ENCODE measurements at regions not wholly inside any gene's neighbourhood (a gene's known extent, or its start where the extent isn't known, plus 50 kb on each side); places are given as distances from the start of the nearest gene placed in this dataset.

GRCh38 chr1:212545941-212546635, 62.5 kb upstream of the ATF3 start:
- H3K4me1 ChIP-seq: no peaks in the 10 kb centered on the region
- H3K9me3 ChIP-seq (ENCODE audit: control insufficient read depth, low read length): no peaks in the 10 kb centered on the region
- H3K9ac ChIP-seq: no peak overlapping the region
- H3K79me2 ChIP-seq: no peaks in the 10 kb centered on the region
- H3K4me3 ChIP-seq (ENCODE audit: low read depth, low read length): no peak overlapping the region
- H3K27me3 ChIP-seq (ENCODE audit: control insufficient read depth, insufficient read depth, low read length): no peaks in the 10 kb centered on the region
- H2AFZ ChIP-seq: no peak overlapping the region
- no peak overlapping the region for H3K27ac ChIP-seq
- H3K36me3 ChIP-seq (ENCODE audit: control insufficient read depth, insufficient read depth, low read length): no peaks in the 10 kb centered on the region
- no peak for TF ChIP-seq CTCF (IDR thresholded peaks at IDR 0.05)
- no peak overlapping the region for H3K4me2 ChIP-seq (ENCODE audit: low read length)

- Histone ChIP-seq H2AFZ (no peak overlapping the region), H3K36me3 (ENCODE audit: control insufficient read depth, insufficient read depth, low read length) (no peaks in the 10 kb centered on the region), H3K4me1 (no peaks in the 10 kb centered on the region), H3K27ac (no peak overlapping the region), H3K4me2 (ENCODE audit: low read length) (no peak overlapping the region), H3K27me3 (ENCODE audit: control insufficient read depth, insufficient read depth, low read length) (no peaks in the 10 kb centered on the region), H3K79me2 (no peaks in the 10 kb centered on the region), H3K9me3 (ENCODE audit: control insufficient read depth, low read length) (no peaks in the 10 kb centered on the region), H3K4me3 (ENCODE audit: low read depth, low read length) (no peak overlapping the region), H3K9ac (no peak overlapping the region)
- no peak for TF ChIP-seq CTCF (IDR thresholded peaks at IDR 0.05)
These were observed 59.0 kb upstream of the ATF3 start for GRCh38 chr1:212549503-212550017.

GRCh38 chr1:212551929-212552328, 56.6 kb upstream of the ATF3 start:
- Histone ChIP-seq H3K36me3 (ENCODE audit: control insufficient read depth, insufficient read depth, low read length) (no peaks in the 10 kb centered on the region), H3K4me3 (ENCODE audit: low read depth, low read length) (no peak overlapping the region), H3K4me1 (no peaks in the 10 kb centered on the region), H3K9ac (no peak overlapping the region), H3K4me2 (ENCODE audit: low read length) (no peak overlapping the region), H2AFZ (no peak overlapping the region), H3K27me3 (ENCODE audit: control insufficient read depth, insufficient read depth, low read length) (no peaks in the 10 kb centered on the region), H3K9me3 (ENCODE audit: control insufficient read depth, low read length) (no peaks in the 10 kb centered on the region), H3K79me2 (no peaks in the 10 kb centered on the region), H3K27ac (no peak overlapping the region)
- TF ChIP-seq CTCF (IDR thresholded peaks at IDR 0.05): no peak

- H3K9ac ChIP-seq: no peak overlapping the region
- no peak overlapping the region for H3K27ac ChIP-seq
- H3K4me1 ChIP-seq: no peaks in the 10 kb centered on the region
- H2AFZ ChIP-seq: no peak overlapping the region
- no peak for TF ChIP-seq CTCF (IDR thresholded peaks at IDR 0.05)
- H3K27me3 ChIP-seq (ENCODE audit: control insufficient read depth, insufficient read depth, low read length): no peaks in the 10 kb centered on the region
- H3K4me2 ChIP-seq (ENCODE audit: low read length): no peak overlapping the region
- H3K4me3 ChIP-seq (ENCODE audit: low read depth, low read length): no peak overlapping the region
- no peaks in the 10 kb centered on the region for H3K9me3 ChIP-seq (ENCODE audit: control insufficient read depth, low read length)
- no peaks in the 10 kb centered on the region for H3K36me3 ChIP-seq (ENCODE audit: control insufficient read depth, insufficient read depth, low read length)
- H3K79me2 ChIP-seq: no peaks in the 10 kb centered on the region
These were observed 54.9 kb upstream of the ATF3 start for GRCh38 chr1:212553676-212554075.

GRCh38 chr1:212554401-212554800, 54.2 kb upstream of the ATF3 start:
- H3K4me2 ChIP-seq (ENCODE audit: low read length): no peak overlapping the region
- no peak overlapping the region for H3K4me3 ChIP-seq (ENCODE audit: low read depth, low read length)
- TF ChIP-seq CTCF (IDR thresholded peaks at IDR 0.05): no peak
- H2AFZ ChIP-seq: no peak overlapping the region
- no peaks in the 10 kb centered on the region for H3K9me3 ChIP-seq (ENCODE audit: control insufficient read depth, low read length)
- no peaks in the 10 kb centered on the region for H3K27me3 ChIP-seq (ENCODE audit: control insufficient read depth, insufficient read depth, low read length)
- no peaks in the 10 kb centered on the region for H3K79me2 ChIP-seq
- H3K9ac ChIP-seq: no peak overlapping the region
- H3K27ac ChIP-seq: no peak overlapping the region
- no peaks in the 10 kb centered on the region for H3K36me3 ChIP-seq (ENCODE audit: control insufficient read depth, insufficient read depth, low read length)
- no peaks in the 10 kb centered on the region for H3K4me1 ChIP-seq

Data from parathyroid adenoma (tissue), 2 donors.